AG04450 (cell line): ENCODE measurements at regions not wholly inside any gene's neighbourhood (a gene's known extent, or its start where the extent isn't known, plus 50 kb on each side); places are given as distances from the start of the nearest gene placed in this dataset.

Experiments used
- CTCF ChIA-PET: fragments of 300-600, 350-600 bp; formaldehyde crosslinking; extraction: SDS; loops from one replicate; lab custom pipeline; 2022; ENCODE audit warnings: antibody characterized with exemption, inconsistent platforms; lab: Charles Lee
- POLR2A ChIA-PET: fragments of 350-600 bp; formaldehyde crosslinking; extraction: SDS; loops from one replicate; lab custom pipeline; 2021; ENCODE audit warnings: antibody characterized with exemption, inconsistent platforms; lab: Yijun Ruan, JAX
- DNase-seq: peaks from one replicate; pipeline ENCODE4 v3.0.0-alpha.2; 2011; ENCODE audit warnings: low read depth, low spot score
- H3K27ac ChIP-seq: one replicate; pipeline ENCODE4 v1.5.1; 2012; ENCODE audit warnings: low read depth, low read length, control low read depth
- H3K27me3 ChIP-seq: one replicate; pipeline ENCODE4 v1.6.0; 2012; ENCODE audit warnings: low read length; ENCODE audit not compliant: control insufficient read depth, insufficient read depth
- H3K4me3 ChIP-seq: 2 replicates; pipeline ENCODE4 v1.5.1; 2011; ENCODE audit warnings: mild to moderate bottlenecking, low read depth, low read length, control low read depth
- H3K9me3 ChIP-seq: 2 replicates; pipeline ENCODE4 v1.5.1; 2012; ENCODE audit warnings: low read length; ENCODE audit not compliant: control insufficient read depth, insufficient read depth
- CTCF ChIP-seq: IDR thresholded peaks from 2 replicates; pipeline ENCODE4 v1.5.1; 2011; ENCODE audit warnings: low read depth, low read length, control low read depth, inconsistent platforms

DNA sequence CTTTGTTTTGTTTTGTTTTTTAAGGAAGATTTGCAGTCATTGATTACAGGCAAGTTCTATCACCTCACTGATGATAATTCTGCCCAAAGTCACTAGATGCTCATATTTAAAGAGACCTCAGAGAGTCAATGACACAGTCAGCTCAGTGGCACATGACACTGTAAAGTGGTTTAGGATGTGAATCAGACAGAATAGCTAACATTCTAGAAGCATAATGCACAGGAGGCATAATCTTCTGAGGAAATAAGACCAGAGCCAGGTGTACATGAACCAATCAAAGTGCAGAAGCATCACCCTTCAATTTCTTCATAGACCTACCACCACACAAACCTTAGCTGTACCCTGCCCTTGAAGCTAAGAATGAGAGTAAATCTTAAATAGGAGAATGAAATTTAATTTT lies 268.5 kb downstream of the BRINP2 start:
- no peak for TF ChIP-seq CTCF
- H3K4me3 ChIP-seq: no peak overlapping the region
- CTCF ChIA-PET: no interaction called here
- POLR2A ChIA-PET: no interaction called here
- no peaks in the 10 kb centered on the region for H3K27me3 ChIP-seq
- no peak overlapping the region for H3K27ac ChIP-seq
- H3K9me3 ChIP-seq: no peaks in the 10 kb centered on the region
- DNase-seq: no peak

DNA sequence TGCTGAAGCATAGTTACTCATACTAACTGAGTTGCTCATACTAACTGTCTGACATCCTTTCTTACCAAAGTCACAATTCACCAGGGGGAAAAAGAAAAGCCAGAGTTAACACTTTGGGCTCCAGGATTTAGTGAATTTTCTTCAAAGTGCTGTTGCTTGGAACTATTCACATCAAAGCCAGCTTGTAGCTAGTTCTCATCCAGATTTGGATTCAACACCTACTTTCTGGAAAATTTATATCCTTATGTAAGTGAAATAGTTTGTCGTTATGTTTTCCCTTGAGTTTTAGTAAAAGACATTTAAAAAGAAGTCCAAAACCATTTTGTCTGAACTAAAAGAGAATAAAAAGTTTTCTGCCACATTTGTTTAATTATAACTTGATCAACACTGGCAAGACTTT lies 264.6 kb downstream of the BRINP2 start:
- ChIA-PET CTCF (interaction anchor here (1.6 kb wide), 1 partner anchor 511 kb away, joined by 3 read pairs; no protein-coding TSS in a partner anchor), POLR2A (no interaction called here)
- H3K27me3 ChIP-seq: peaks cover 3% of the 10 kb centered on the region
- H3K27ac ChIP-seq: no peak overlapping the region
- H3K9me3 ChIP-seq: no peaks in the 10 kb centered on the region
- DNase-seq: no peak
- H3K4me3 ChIP-seq: no peak overlapping the region
- TF ChIP-seq CTCF: no peak

DNA sequence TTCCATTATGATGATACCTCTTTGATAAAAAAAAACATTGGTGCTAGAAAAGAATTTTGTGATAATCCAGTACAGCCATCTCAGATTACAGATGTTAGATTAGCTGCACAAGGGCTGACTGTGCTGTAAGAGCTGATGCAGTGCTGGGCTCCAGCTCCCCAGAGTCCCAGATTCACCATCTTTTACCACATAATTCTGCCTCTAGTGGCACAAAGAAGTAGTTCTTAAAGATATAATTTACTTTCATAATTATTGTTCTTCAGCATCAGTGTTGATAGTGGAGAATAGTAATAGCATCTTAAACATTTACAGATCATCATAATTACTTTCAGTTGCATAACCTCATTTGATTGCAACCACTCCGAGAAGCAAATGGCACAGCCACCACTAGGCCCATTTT lies 262.1 kb downstream of the BRINP2 start:
- Histone ChIP-seq H3K27ac (no peak overlapping the region), H3K9me3 (no peaks in the 10 kb centered on the region), H3K4me3 (no peak overlapping the region), H3K27me3 (peaks cover 3% of the 10 kb centered on the region)
- TF ChIP-seq CTCF: peak; percentile 37
- ChIA-PET POLR2A (no interaction called here), CTCF (no interaction called here)
- no peak for DNase-seq

DNA sequence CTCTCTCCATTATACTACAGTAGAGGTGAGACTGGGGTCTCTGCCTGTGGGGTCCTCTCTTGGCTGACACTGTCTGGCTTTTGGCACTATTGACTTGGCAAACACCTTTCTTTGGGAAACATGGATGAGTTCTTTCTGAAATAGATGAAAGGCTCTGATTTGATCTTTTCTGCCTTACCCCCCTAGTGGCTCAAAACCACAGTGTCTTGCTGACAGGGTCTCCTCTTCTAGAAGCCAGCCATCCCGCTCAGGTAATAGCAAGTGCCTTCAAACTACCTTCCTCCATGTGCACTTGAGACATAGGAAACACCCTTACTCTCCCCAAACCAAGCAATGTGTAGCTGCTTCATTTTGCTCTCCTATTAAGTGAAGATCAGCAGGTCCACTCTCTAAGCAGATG lies 260.4 kb downstream of the BRINP2 start:
- CTCF ChIA-PET: interaction anchor here (1.0 kb wide), 1 partner anchor 10 kb away, joined by 3 read pairs; no protein-coding TSS in a partner anchor
- no peak for TF ChIP-seq CTCF
- H3K9me3 ChIP-seq: no peaks in the 10 kb centered on the region
- no peak overlapping the region for H3K27ac ChIP-seq
- POLR2A ChIA-PET: no interaction called here
- H3K27me3 ChIP-seq: peaks cover 3% of the 10 kb centered on the region
- no peak for DNase-seq
- H3K4me3 ChIP-seq: no peak overlapping the region

DNA sequence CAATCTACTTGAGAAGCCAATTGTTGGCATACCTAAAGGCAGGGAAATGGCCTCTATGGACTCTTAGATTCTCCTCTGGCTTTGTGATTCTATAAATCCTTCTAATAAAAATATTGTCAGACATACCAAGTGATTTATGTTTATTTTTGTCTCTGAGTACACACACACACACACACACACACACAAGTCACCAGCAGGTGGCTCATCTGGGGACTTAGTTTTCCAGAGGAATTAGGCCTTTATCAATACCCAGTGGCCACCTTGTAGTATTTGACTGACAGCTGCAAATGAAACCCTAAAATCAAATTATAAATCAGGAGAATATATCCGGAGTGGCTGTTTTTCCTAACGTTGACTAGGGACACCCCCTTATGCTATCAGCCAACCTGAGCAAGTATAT lies 258.5 kb downstream of the BRINP2 start:
- Histone ChIP-seq H3K4me3 (no peak overlapping the region), H3K27ac (no peak overlapping the region), H3K9me3 (no peaks in the 10 kb centered on the region), H3K27me3 (peaks cover 3% of the 10 kb centered on the region)
- TF ChIP-seq CTCF: no peak
- POLR2A ChIA-PET: no interaction called here
- no peak for DNase-seq
- CTCF ChIA-PET: interaction anchor here (0.7 kb wide), 1 partner anchor 554 kb away, joined by 5 read pairs; no protein-coding TSS in a partner anchor
